ENCODE measurements at regions not wholly inside any gene's neighbourhood (a gene's known extent, or its start where the extent isn't known, plus 50 kb on each side); places are given as distances from the start of the nearest gene placed in this dataset.

DNA sequence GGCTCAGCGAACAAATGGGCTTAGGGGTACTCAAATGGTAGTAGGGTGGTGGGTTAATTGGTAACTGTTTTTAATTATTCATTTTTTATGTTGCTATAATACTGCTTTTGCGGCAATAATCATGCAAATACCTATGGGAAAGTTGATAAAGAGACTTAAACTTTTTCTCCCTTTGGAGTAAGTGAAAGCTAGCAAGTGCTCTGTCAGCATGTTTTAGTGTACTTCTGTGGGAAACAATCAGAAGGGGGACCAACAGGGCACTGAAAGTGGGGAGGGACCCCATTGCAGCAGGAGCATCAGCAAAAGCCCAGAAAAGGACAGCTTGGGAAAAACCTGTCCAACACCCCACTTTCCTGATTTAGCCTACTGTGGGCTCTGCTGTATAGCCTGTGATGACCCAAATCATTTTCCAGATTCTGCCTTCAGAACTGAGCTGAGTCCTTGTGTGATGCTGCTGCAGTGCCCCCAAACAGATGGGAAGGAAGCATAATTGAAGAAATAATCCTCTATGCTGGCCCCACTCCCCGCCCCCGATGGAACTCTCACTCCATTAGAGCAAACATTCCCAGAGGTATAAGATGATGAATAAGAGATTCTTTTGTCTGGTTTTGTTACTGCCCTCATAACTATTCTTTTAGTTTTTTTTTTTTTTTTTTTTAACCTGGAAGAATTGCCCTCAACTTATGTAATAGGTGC lies 322.8 kb downstream of the CD83 start:
- no peak overlapping the region for H3K4me2 ChIP-seq (ENCODE audit: insufficient read depth, low read length, poor library complexity, severe bottlenecking)
- peaks cover 0 to 24% (median 0%) of the 10 kb centered on the region in 3 experiments for H3K27me3 ChIP-seq (ENCODE audit: control insufficient read depth in 3 of 3, insufficient read depth in 3 of 3, low read depth in 1 of 3, low read length in 3 of 3)
- no peak overlapping the region for H4K91ac ChIP-seq (ENCODE audit: low read depth, low read length, poor library complexity)
- H3K36me3 ChIP-seq (replicated peaks in 1 of 2; ENCODE audit: control insufficient read depth in 2 of 2, insufficient read depth in 2 of 2, low read length in 2 of 2), result no peaks in the 10 kb centered on the region
- H3K4me1 ChIP-seq (ENCODE audit: control insufficient read depth in 2 of 2, insufficient read depth in 1 of 2, low read depth in 1 of 2, low read length in 2 of 2), result peaks cover 4 to 24% of the 10 kb centered on the region in 2 donors
- no peak overlapping the region for H2BK120ac ChIP-seq (ENCODE audit: low read depth, low read length)
- H2BK5ac ChIP-seq (ENCODE audit: low read length), result no peak overlapping the region
- H3K9ac ChIP-seq (ENCODE audit: low read depth, low read length, poor library complexity), result no peak overlapping the region
- WGBS, 2 donors (ENCODE audit: extremely low coverage in 2 of 2, insufficient read length in 2 of 2, insufficient replicate concordance in 1 of 2), result no CpG with 5 or more reads among the region's 4 CpGs
- no peaks in the 10 kb centered on the region for H3K79me1 ChIP-seq (ENCODE audit: low read depth, low read length)
- H3K4me3 ChIP-seq (ENCODE audit: low read length in 2 of 2), result no peak overlapping the region
- H3K14ac ChIP-seq (ENCODE audit: low read length), result no peak overlapping the region
- no peak overlapping the region for H2BK12ac ChIP-seq (ENCODE audit: low read length)
- H3K23ac ChIP-seq (ENCODE audit: low read depth, low read length, poor library complexity), result no peak overlapping the region
- no peak overlapping the region for H2BK15ac ChIP-seq (ENCODE audit: low read length)
- no peak overlapping the region for H2AFZ ChIP-seq (ENCODE audit: low read length)
- H2AK5ac ChIP-seq (ENCODE audit: low read depth, low read length), result no peak overlapping the region
- no peaks in the 10 kb centered on the region for H3K9me3 ChIP-seq (replicated peaks in 1 of 2; ENCODE audit: control insufficient read depth in 2 of 2, insufficient read depth in 1 of 2, low read depth in 1 of 2, low read length in 2 of 2)
- no peak overlapping the region for H3K4ac ChIP-seq (ENCODE audit: low read length)
- no peak for DNase-seq (ENCODE audit: low spot score)
- no peak overlapping the region for H4K8ac ChIP-seq (ENCODE audit: low read depth, low read length)
- H3K18ac ChIP-seq (ENCODE audit: low read length), result no peak overlapping the region
- no peak overlapping the region for H3K27ac ChIP-seq (replicated peaks; ENCODE audit: low read length)

DNA sequence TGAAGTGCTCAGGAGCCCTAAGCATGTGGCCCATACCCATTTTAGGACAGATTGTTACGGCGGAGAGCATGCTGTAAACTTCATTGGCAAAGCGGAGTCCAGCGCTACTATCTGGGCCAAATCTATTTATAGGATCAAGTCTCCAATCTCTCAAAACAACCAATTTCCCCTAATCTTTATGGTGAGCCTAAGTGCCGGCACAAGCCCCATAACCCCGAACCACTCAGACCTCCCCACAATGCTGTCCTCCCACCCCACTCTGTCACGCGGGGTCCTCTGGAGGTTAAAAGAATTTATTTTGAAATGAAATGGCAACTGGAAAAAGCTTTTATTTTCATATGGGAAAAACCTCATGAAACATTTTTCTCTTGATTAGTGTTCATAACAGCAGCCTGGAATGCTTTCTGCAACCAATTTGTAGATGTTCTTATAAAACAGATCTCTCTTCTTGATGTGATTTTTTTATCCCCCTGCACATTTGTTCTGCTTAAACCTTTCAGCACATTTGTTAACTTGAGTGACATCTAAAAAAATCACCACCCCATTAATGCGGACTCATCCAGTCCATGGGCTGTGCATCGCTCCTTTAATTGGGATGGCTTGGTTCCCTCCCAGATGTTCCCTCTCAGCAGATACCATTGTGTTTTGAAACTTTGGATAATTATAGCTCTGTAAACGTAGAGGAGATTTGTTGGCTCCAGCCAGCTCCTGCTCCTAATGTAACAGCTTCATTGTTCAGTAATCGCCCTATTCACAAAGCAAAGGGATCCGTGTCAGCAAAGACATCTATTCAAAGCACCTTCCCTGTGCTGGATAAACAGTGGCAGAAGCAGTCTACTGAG lies 323.6 kb downstream of the CD83 start:
- H3K4me2 ChIP-seq (ENCODE audit: insufficient read depth, low read length, poor library complexity, severe bottlenecking), result no peak overlapping the region
- H3K4me3 ChIP-seq (ENCODE audit: low read length in 2 of 2), result no peak overlapping the region
- H2AFZ ChIP-seq (ENCODE audit: low read length), result no peak overlapping the region
- no peaks in the 10 kb centered on the region for H3K79me1 ChIP-seq (ENCODE audit: low read depth, low read length)
- H3K36me3 ChIP-seq (replicated peaks in 1 of 2; ENCODE audit: control insufficient read depth in 2 of 2, insufficient read depth in 2 of 2, low read length in 2 of 2), result no peaks in the 10 kb centered on the region
- H2BK15ac ChIP-seq (ENCODE audit: low read length), result no peak overlapping the region
- H2AK5ac ChIP-seq (ENCODE audit: low read depth, low read length), result no peak overlapping the region
- H2BK120ac ChIP-seq (ENCODE audit: low read depth, low read length), result no peak overlapping the region
- no peak overlapping the region for H3K14ac ChIP-seq (ENCODE audit: low read length)
- no peak overlapping the region for H3K4ac ChIP-seq (ENCODE audit: low read length)
- peak; percentile 68 for DNase-seq (ENCODE audit: low spot score)
- no peaks in the 10 kb centered on the region for H3K9me3 ChIP-seq (replicated peaks in 1 of 2; ENCODE audit: control insufficient read depth in 2 of 2, insufficient read depth in 1 of 2, low read depth in 1 of 2, low read length in 2 of 2)
- no peak overlapping the region for H4K8ac ChIP-seq (ENCODE audit: low read depth, low read length)
- H3K27me3 ChIP-seq (ENCODE audit: control insufficient read depth in 3 of 3, insufficient read depth in 3 of 3, low read depth in 1 of 3, low read length in 3 of 3), result peaks cover 0 to 23% (median 0%) of the 10 kb centered on the region in 3 experiments
- H4K91ac ChIP-seq (ENCODE audit: low read depth, low read length, poor library complexity), result no peak overlapping the region
- no peak overlapping the region for H3K23ac ChIP-seq (ENCODE audit: low read depth, low read length, poor library complexity)
- H3K27ac ChIP-seq (replicated peaks; ENCODE audit: low read length), result no peak overlapping the region
- peaks cover 4 to 24% of the 10 kb centered on the region in 2 donors for H3K4me1 ChIP-seq (ENCODE audit: control insufficient read depth in 2 of 2, insufficient read depth in 1 of 2, low read depth in 1 of 2, low read length in 2 of 2)
- H3K18ac ChIP-seq (ENCODE audit: low read length), result no peak overlapping the region
- H2BK5ac ChIP-seq (ENCODE audit: low read length), result no peak overlapping the region
- WGBS, 2 donors (ENCODE audit: extremely low coverage in 2 of 2, insufficient read length in 2 of 2, insufficient replicate concordance in 1 of 2), result no CpG with 5 or more reads among the region's 13 CpGs
- no peak overlapping the region for H2BK12ac ChIP-seq (ENCODE audit: low read length)
- no peak overlapping the region for H3K9ac ChIP-seq (ENCODE audit: low read depth, low read length, poor library complexity)

- H3K4ac ChIP-seq (ENCODE audit: low read length), result no peak overlapping the region
- no CpG with 5 or more reads among the region's 11 CpGs for WGBS, 2 donors (ENCODE audit: extremely low coverage in 2 of 2, insufficient read length in 2 of 2, insufficient replicate concordance in 1 of 2)
- H3K4me3 ChIP-seq (ENCODE audit: low read length in 2 of 2), result no peak overlapping the region
- H2BK5ac ChIP-seq (ENCODE audit: low read length), result no peak overlapping the region
- no peaks in the 10 kb centered on the region for H3K79me1 ChIP-seq (ENCODE audit: low read depth, low read length)
- no peak overlapping the region for H2BK120ac ChIP-seq (ENCODE audit: low read depth, low read length)
- H3K14ac ChIP-seq (ENCODE audit: low read length), result no peak overlapping the region
- no peak overlapping the region for H4K91ac ChIP-seq (ENCODE audit: low read depth, low read length, poor library complexity)
- no peak overlapping the region for H2AFZ ChIP-seq (ENCODE audit: low read length)
- no peaks in the 10 kb centered on the region for H3K9me3 ChIP-seq (replicated peaks in 1 of 2; ENCODE audit: control insufficient read depth in 2 of 2, insufficient read depth in 1 of 2, low read depth in 1 of 2, low read length in 2 of 2)
- no peak overlapping the region for H3K27ac ChIP-seq (replicated peaks; ENCODE audit: low read length)
- peaks cover 0 to 23% (median 0%) of the 10 kb centered on the region in 3 experiments for H3K27me3 ChIP-seq (ENCODE audit: control insufficient read depth in 3 of 3, insufficient read depth in 3 of 3, low read depth in 1 of 3, low read length in 3 of 3)
- no peak overlapping the region for H3K18ac ChIP-seq (ENCODE audit: low read length)
- H4K8ac ChIP-seq (ENCODE audit: low read depth, low read length), result no peak overlapping the region
- H2BK12ac ChIP-seq (ENCODE audit: low read length), result no peak overlapping the region
- no peaks in the 10 kb centered on the region for H3K36me3 ChIP-seq (replicated peaks in 1 of 2; ENCODE audit: control insufficient read depth in 2 of 2, insufficient read depth in 2 of 2, low read length in 2 of 2)
- no peak overlapping the region for H3K4me2 ChIP-seq (ENCODE audit: insufficient read depth, low read length, poor library complexity, severe bottlenecking)
- no peak for DNase-seq (ENCODE audit: low spot score)
- no peak overlapping the region for H2AK5ac ChIP-seq (ENCODE audit: low read depth, low read length)
- H3K4me1 ChIP-seq (ENCODE audit: control insufficient read depth in 2 of 2, insufficient read depth in 1 of 2, low read depth in 1 of 2, low read length in 2 of 2), result peaks cover 4 to 22% of the 10 kb centered on the region in 2 donors
- no peak overlapping the region for H3K9ac ChIP-seq (ENCODE audit: low read depth, low read length, poor library complexity)
- no peak overlapping the region for H3K23ac ChIP-seq (ENCODE audit: low read depth, low read length, poor library complexity)
- H2BK15ac ChIP-seq (ENCODE audit: low read length), result no peak overlapping the region
Measured at GRCh38 chr6:14442242-14442641, 324.7 kb downstream of the CD83 start.

GRCh38 chr6:14443629-14444268 lies 326.2 kb downstream of the CD83 start:
- peaks cover 4 to 22% of the 10 kb centered on the region in 2 donors for H3K4me1 ChIP-seq (ENCODE audit: control insufficient read depth in 2 of 2, insufficient read depth in 1 of 2, low read depth in 1 of 2, low read length in 2 of 2)
- no peak overlapping the region for H4K91ac ChIP-seq (ENCODE audit: low read depth, low read length, poor library complexity)
- H3K36me3 ChIP-seq (replicated peaks in 1 of 2; ENCODE audit: control insufficient read depth in 2 of 2, insufficient read depth in 2 of 2, low read length in 2 of 2), result no peaks in the 10 kb centered on the region
- H3K27me3 ChIP-seq (ENCODE audit: control insufficient read depth in 3 of 3, insufficient read depth in 3 of 3, low read depth in 1 of 3, low read length in 3 of 3), result peaks cover 0 to 25% (median 0%) of the 10 kb centered on the region in 3 experiments
- no peak overlapping the region for H3K9ac ChIP-seq (ENCODE audit: low read depth, low read length, poor library complexity)
- H3K23ac ChIP-seq (ENCODE audit: low read depth, low read length, poor library complexity), result no peak overlapping the region
- H2BK12ac ChIP-seq (ENCODE audit: low read length), result no peak overlapping the region
- no peak overlapping the region for H3K4me2 ChIP-seq (ENCODE audit: insufficient read depth, low read length, poor library complexity, severe bottlenecking)
- no peak overlapping the region for H3K4me3 ChIP-seq (ENCODE audit: low read length in 2 of 2)
- H2AFZ ChIP-seq (ENCODE audit: low read length), result no peak overlapping the region
- H2BK15ac ChIP-seq (ENCODE audit: low read length), result no peak overlapping the region
- no peak for DNase-seq (ENCODE audit: low spot score)
- no peak overlapping the region for H3K18ac ChIP-seq (ENCODE audit: low read length)
- no CpG with 5 or more reads among the region's 4 CpGs for WGBS, 2 donors (ENCODE audit: extremely low coverage in 2 of 2, insufficient read length in 2 of 2, insufficient replicate concordance in 1 of 2)
- no peak overlapping the region for H3K14ac ChIP-seq (ENCODE audit: low read length)
- no peak overlapping the region for H4K8ac ChIP-seq (ENCODE audit: low read depth, low read length)
- H2BK120ac ChIP-seq (ENCODE audit: low read depth, low read length), result no peak overlapping the region
- peaks cover 0 to 5% of the 10 kb centered on the region in 2 donors for H3K9me3 ChIP-seq (replicated peaks in 1 of 2; ENCODE audit: control insufficient read depth in 2 of 2, insufficient read depth in 1 of 2, low read depth in 1 of 2, low read length in 2 of 2)
- no peak overlapping the region for H3K4ac ChIP-seq (ENCODE audit: low read length)
- no peak overlapping the region for H2AK5ac ChIP-seq (ENCODE audit: low read depth, low read length)
- H3K27ac ChIP-seq (replicated peaks; ENCODE audit: low read length), result no peak overlapping the region
- no peak overlapping the region for H2BK5ac ChIP-seq (ENCODE audit: low read length)
- H3K79me1 ChIP-seq (ENCODE audit: low read depth, low read length), result no peaks in the 10 kb centered on the region
